ENCODE measurements at regions not wholly inside any gene's neighbourhood (a gene's known extent, or its start where the extent isn't known, plus 50 kb on each side); places are given as distances from the start of the nearest gene placed in this dataset.

- TF ChIP-seq, protein P1, sequence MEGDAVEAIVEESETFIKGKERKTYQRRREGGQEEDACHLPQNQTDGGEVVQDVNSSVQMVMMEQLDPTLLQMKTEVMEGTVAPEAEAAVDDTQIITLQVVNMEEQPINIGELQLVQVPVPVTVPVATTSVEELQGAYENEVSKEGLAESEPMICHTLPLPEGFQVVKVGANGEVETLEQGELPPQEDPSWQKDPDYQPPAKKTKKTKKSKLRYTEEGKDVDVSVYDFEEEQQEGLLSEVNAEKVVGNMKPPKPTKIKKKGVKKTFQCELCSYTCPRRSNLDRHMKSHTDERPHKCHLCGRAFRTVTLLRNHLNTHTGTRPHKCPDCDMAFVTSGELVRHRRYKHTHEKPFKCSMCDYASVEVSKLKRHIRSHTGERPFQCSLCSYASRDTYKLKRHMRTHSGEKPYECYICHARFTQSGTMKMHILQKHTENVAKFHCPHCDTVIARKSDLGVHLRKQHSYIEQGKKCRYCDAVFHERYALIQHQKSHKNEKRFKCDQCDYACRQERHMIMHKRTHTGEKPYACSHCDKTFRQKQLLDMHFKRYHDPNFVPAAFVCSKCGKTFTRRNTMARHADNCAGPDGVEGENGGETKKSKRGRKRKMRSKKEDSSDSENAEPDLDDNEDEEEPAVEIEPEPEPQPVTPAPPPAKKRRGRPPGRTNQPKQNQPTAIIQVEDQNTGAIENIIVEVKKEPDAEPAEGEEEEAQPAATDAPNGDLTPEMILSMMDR (IDR thresholded peaks at IDR 0.05; ENCODE audit: insufficient read depth, low read length) = no peak
- no peak for TF ChIP-seq GABPA (IDR thresholded peaks at IDR 0.05; ENCODE audit: low read depth)
- TF ChIP-seq POLR2AphosphoS5 (IDR thresholded peaks at IDR 0.05; ENCODE audit: low read depth) = no peak
- TF ChIP-seq REST (IDR thresholded peaks at IDR 0.05; ENCODE audit: insufficient replicate concordance, low read depth) = no peak
Measured at GRCh38 chr1:104196136-104196535, 446.4 kb downstream of the AMY1C start.
